HG02798 (cell line): ENCODE measurements at regions not wholly inside any gene's neighbourhood (a gene's known extent, or its start where the extent isn't known, plus 50 kb on each side); places are given as distances from the start of the nearest gene placed in this dataset.
"Not testable (repeated sequence)": the region's sequence is repeated elsewhere in the genome, so short reads cannot be mapped to it uniquely, and the experiment has no call there.

ENCODE experiments used
- ATAC-seq: cut with Tn5 transposase; IDR thresholded peaks from one replicate; pipeline ENCODE4 v1.9.1; 2021; ENCODE audit warnings: mild to moderate bottlenecking; ENCODE audit not compliant: unreplicated experiment, poor library complexity

DNA sequence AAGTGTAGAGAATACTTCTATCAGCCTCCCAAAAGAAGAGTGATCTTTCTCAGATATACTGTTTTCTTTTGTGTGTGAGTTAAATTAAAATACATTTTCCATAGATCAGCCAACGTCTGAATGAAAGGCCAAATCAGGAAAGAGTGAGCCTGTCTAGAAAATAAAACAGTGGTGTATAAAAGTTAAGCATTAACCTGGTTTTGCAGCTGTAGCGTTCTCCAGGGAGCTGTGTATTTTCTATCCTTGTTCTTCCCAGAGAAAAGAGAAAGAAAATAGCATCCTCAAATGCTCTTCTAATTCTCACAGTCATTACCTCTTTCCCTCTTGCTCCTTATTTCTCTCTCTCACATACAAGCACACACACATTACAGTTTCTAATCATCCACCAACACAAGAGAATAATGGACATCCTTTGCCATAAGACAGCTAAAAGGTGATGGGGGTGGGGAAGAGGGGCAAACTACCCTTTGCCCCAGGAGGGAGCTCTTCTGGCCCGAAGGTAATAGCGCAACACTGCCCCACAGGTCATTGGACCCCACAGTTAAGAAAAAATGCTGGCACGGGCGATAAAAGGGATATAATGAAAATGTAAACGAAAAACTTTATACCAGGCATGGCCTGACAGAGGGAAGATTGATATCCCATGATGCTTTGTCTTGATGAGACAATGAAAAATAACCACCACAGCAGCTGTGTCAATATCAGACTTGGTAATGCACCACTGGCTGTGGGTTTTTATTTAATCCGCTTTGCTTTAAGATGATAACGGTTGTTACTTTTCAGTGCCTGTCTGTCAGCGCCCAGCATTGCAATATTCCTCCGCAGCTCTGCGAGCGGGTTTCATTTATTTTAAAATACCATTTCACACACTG lies 150.3 kb downstream of the NUF2 start:
- no peak for ATAC-seq

DNA sequence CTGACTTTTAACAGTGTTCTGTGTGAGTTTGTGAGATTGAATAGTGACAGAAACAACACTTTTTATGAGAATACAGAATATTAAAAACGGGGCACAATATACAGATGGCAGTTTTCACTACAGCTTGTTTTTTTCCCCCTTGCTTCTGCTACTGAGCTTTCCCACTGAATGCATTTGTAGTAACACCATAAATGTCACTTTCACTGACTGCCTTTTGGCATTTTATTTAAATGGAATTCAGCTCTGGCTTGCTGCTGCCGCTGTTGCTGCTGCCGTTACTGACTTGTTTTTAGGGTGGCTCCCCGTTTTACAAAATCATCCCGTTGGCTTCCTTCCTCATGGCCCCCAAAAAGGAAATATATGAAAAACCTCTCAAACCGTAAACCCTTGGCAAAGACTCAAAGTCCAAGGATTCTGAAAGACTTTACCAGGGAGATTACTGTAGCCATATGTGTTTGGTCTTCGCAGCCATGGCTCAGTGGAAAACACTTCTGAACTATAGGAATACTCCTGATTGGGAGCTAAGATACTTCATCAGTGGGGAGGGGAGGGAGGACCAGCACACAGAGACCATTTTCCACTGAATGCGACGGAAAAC lies 151.0 kb downstream of the NUF2 start:
- no peak for ATAC-seq

DNA sequence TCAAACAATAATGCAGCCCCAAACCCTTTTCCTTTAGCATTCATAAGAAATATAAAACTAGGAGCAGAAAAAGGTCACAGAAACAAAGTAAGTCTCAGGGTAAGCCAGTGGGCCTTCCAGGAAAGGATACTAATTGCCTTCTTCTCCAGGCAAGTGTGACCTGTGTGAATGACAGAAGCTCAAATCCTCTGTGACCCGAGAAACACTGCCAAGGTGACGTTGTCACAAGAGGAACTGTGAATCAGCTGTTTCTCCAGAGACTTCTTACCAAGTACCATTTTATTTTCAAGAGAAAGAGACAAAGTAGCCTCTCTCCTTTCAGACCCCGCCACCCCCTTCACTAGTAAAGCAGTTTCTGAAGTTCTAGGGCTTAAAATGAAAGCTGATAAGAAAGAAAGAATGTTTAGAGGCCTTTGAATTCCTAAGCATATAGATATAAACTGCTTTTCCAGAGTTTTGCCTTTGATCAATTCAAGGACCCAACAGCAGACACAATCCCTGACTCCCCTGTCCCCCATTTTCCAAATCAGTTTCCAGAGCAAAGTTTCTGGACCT lies 155.6 kb downstream of the NUF2 start:
- ATAC-seq = no peak

DNA sequence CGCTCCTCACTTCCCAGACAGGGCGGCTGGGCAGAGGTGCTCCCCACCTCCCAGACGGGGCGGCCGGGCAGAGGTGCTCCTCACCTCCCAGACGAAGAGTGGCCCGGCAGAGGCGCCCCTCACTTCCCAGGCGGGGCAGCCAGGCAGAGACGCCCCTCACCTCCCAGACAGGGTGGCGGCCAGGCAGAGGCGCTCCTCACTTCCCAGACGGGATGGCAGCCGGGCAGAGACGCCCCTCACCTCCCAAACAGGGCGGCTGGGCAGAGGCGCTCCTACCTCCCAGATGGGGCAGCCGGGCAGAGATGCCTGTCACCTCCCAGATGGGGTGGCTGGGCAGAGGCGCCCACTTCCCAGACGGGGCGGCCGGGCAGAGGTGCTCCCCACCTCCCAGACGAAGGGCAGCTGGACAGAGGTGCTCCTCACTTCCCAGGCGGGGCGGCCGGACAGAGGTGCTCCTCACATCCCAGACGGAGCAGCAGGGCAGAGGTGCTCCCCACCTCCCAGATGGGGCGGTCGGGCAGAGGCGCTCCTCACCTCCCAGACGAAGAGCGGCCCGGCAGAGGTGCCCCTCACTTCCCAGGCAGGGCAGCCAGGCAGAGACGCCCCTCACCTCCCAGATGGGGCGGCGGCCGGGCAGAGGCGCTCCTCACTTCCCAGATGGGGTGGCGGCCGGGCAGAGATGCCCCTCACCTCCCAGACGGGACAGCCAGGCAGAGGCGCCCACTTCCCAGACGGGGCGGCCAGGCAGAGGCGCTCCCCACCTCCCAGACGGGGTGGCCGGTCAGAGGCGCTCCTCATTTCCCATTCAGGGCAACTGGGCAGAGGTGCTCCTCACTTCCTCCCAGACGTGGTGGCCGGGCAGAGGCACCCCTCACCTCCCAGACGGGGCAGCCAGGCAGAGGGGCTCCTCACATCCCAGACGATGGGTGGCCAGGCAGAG lies 176.9 kb downstream of the NUF2 start:
- ATAC-seq = not testable (repeated sequence)

DNA sequence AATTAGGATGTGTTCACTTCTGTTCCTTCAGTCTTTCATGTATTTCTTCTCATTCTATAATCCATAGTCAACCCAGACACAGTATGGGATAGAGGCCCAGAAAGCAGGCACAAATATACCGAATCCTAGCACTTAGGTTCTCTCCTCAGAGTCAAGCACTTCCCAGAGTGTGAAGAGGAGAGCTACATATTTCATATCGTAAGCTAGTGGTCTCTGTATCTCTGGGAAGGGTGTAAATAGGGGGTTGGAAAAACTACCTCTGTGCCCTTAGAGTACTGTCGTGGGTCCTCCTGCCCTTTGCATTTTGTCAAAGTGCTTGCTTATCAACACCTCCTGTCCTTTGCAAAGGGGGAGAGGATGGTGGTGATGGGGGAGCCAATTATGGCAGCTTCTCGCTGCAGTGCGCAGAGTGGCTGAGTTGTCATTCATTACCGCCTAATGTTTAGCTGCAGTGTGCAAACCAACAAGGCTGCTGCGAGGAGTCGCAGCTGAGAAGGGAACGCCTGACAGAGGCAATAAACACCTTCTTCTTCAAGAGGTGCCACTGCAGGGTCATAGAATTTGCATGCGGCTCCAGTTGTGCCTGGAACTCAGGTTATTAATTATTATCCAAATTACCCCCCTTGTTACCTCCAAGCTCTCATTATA lies 182.7 kb downstream of the NUF2 start:
- no peak for ATAC-seq

DNA sequence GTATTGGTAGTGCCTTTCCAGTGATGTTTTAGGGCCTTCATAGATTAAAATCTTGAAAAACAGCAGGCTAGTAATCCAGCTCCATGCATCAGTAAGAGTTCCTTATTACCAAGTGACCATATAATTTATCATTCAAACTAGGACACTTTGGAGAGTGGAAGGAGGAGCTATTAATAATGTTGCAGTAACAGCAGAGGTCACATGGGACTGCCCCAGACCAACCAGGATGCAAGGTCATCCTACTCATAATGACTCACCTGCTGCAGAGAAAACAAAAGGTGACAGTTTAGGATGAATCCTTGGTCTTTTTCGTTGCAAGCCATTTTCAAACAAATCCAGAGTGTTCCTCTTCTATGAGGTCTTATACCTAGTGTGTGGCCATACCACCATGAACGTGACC lies 187.4 kb downstream of the NUF2 start:
- ATAC-seq = no peak

DNA sequence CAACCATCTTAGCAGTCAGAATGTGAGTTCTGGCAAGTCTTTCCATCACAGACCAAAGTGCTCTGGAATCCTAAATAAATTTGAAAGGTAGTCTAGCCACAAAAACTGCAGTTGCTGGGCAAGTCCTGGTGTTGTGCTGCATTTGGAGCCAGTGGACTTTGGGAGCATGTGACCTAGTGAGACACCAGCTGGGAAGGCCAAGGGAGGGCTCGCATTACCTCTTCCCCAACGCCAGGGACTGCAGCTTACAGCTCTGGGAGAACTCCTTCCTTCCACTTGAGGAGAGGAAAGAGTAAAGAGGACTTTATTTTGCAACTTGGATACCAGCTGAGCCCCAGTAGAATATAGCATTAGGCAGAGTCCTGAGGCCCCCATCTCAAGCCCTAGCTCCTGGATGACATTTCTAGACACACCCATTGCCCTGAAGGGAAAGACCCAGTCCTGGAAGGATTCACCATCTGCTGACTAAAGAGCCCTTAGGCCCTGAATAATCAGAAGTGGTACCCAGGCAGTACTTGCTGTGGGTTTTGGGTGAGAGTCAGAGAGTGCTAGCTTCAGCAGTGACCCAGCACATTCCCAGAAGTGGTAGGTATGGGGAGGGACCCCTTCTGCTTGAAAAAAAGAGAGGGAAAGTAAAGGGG lies 190.7 kb downstream of the NUF2 start:
- ATAC-seq = no peak

DNA sequence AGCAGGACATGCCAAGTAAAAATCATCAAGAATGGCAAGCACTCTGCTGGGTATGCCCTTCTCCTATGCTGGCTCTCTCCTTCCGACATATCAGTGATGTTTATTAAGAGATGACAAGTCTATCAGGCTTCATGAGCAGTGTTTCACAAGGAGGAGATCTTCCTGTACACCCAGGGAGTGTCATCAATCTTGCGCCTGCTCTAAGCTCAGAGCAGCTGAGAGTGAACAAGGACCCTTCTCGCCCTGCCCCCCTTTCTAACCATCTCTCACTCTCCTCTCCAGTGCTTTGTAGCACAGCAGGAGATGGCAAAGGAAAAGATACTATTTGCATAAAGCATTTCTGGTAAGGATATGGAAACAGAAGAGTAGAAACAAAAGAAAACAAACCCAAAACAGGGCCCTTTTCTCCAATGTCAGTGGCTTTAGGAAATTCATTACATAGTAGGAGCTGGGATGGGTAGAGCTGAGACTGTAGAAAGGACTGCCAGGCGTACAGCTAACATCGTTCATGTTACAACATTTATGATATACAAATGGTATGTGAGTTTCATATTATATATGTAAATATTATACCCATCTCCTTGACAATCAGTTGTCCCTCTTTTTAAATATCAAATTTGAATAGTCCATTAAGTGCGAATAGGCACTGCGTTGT lies 201.7 kb downstream of the NUF2 start:
- ATAC-seq = no peak

DNA sequence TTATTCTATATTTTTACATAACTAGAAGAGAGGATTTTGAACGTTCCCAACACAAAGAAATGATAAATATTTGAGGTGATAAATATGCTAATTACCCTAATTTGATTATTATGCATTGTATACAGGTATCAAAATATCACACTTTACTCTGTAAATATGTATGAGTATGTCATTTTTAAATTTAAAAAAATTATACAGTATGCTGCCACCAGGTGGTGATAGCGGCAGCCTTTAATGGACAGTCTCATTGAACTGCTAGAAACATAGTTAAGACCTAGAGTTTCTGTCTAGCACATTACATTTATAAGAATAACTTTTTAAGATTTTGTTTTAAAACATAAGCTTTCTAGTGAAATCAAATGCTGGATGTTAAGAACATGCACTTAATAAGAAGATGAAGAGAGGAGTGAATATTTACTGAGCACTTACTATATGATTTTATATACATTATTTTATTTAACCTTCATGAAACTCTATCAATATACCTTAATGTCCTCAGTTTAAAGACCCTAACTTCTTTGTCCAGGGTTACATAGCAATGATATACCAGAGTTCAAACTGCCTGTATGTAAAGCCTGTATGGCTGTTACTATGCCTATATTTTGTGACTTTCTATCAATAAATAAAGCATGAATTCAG lies 207.1 kb downstream of the NUF2 start:
- ATAC-seq = peak; percentile 83

DNA sequence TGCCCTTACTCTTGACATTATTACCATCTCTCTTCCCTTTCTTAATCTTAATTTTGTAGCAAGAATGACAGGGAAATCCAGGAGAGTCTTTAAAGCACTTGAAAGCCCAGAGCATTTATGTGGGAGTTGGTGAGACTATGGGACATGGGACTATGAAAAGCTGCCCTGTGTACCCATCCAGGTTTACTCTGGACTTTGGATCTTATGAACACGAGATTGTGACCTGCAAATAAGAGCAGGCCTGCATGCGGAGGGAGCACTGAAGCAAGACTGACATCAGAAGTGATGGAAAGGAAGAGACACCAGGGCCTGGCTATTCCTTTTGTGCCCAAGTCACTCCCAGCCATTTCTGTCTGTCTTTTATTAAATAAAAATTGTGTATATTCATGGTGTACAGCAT lies 209.6 kb downstream of the NUF2 start:
- no peak for ATAC-seq

DNA sequence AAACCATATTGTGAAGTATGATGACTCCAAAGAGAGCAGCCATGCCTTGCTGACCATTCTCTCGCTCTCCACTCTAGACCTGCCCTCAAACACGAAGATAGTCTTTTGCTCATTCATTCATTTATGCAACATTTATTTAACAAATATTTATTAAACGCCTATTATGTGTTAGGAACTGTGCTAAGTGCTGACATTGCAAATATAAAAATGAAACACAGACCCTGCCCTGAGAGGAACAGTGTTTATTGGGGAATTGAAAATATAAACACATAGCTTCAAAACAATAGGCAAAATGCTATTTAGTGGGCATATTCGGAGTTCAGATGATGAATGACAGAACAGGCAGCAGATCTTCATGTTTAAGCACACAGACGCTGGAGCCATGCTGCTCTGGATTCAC lies 213.6 kb downstream of the NUF2 start:
- ATAC-seq = no peak

DNA sequence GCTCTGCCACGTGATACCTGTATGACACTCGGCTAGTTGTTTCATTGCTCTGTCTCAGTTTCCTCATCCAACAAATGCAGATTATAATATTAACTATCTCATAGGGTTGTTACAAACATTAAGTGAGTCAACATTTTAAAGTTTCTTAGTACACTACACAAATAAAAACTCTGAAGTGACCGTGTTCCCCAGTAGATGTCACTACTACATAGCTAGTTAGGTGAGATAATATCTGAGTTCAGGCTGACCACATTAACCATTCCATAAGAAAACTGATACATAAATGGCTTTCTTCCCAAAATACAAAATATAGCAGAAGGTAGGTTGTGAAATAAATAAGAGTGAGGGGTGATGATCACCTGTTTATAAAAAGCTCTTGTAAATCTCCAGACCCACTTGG lies 214.1 kb downstream of the NUF2 start:
- ATAC-seq = no peak

DNA sequence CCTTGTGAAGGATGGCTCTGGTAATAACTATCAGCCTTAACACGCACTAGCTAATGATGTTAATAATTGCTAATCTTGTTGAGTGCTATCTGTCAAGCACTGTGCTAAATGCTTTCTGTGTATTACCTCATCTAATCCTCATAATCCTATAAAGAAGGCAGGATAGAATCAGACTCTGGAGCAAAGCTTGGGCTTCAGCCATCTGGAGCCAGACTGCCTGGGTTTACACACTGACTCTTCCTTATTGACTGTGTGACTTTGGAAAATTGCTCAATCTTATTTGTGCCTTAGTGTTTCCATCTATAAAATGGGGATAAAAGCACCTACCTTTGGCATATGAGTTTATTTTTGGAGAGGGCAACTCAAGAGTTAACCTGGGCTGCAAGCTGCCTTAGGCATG lies 216.1 kb downstream of the NUF2 start:
- ATAC-seq = no peak

DNA sequence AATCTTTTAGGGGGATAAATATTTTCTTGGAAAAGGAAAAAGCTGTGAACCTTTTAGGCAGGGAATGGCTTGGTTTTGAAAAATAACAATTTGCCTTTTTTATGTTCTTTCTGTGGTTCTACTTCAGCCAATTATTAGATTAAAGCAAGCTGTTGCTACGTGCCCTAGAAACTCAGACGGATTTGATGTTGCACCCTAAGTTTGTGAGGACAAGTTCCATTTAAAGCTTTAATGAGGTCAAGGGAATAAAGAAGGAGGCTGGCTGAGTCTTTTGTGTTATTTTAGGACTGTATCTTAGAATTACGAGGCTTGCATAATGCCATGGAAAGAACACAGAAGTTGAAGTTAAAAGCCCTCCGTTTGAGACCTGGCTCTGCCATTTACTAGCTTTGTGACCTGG lies 216.9 kb downstream of the NUF2 start:
- no peak for ATAC-seq

DNA sequence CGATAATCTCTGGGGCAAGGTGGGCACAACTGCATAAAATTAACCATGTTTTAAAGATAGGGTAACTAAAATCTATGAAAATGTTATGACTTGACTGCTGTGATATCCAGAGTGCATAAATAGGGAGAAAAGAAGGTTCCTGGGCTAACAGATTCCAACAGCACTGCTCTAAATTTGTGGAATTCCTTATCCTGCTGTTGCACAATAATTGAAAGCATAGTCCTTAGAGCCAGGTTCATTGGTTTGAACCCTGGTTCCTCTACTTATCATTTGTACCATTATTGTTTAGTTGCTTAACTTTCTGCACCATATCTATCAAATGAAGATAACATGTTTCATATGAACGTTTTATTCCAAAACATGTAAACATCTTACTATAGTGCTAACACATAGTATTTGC lies 219.0 kb downstream of the NUF2 start:
- no peak for ATAC-seq

DNA sequence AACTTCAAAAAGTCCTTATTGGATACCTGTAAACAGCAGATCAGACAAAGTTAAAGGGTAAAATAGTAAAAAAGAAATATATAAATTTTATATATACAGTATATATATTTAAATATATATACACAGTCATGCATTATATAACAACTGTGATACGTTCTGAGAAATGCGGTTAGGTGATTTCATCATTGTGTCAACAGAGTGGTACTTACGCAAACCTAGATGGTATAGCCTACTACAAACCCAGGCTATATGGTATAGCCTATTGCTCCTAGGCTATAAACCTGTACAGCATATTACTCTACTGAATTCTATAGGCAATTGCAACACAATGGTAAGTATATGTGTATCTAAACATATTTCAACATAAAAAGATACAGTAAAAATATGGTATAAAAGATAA lies 222.7 kb downstream of the NUF2 start:
- no peak for ATAC-seq

DNA sequence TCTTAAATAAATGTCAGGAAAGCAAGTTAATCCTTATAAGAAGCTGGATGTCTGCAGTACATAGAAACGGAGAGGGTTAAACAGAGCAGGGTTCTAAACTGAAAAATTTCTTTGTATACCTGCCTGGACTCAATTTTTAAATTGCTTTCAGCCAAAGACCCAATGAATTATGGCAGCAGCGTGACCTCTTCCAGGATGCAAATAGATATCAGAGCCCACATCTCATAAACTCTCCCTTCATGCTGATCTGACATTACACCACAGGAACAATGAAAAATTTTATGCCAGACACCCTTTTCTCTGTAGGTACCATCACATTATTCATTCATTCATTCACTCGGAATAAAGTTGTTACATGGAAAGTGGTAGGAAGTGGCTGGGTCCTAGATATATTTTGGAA lies 236.4 kb downstream of the NUF2 start:
- no peak for ATAC-seq

DNA sequence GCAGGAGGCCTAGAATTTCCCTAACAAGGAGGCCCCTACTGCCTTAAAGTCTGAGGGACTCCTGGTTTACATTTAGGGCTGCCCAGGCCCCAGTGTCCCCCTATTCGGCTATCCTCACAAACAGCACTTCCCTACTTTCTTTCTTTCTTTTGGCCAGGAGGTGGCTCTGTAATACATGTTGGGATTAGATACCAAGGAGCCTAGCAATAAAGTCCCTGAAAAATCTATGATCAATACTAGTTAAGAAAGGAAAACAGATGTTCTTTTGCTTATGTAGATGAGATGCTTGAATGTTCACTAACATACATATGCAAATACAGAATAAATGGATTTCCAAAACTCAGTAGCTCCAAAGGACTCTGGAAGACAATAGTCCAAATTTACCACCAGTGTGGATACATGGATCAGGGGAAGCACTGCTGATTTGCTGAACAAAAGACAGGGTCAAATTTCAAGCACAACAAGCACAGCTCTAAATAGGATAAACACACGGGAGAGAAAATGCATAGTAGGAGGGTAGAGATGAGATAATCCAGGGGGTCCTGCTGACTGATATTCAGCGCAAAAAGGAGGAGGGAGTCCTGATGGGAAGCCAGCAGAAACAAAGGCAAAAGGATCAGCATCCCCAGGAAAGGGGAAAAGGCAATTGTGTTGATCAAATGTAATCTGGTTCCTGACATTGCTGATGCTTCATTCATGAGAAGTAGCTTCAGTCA lies 240.0 kb downstream of the NUF2 start:
- no peak for ATAC-seq
